CD8-positive, alpha-beta memory T cell (primary cell): ENCODE measurements at regions not wholly inside any gene's neighbourhood (a gene's known extent, or its start where the extent isn't known, plus 50 kb on each side); places are given as distances from the start of the nearest gene placed in this dataset.

Experiments used
- CTCF ChIA-PET: fragments of 350-600 bp; sonication (Branson Sonifier 250); formaldehyde crosslinking; loops from one replicate; lab custom pipeline; 2021; ENCODE audit warnings: antibody characterized with exemption; lab: Charles Lee
- POLR2A ChIA-PET: fragments of 350-600 bp; sonication (Branson Sonifier 250); formaldehyde crosslinking; loops from one replicate; lab custom pipeline; 2021; ENCODE audit warnings: antibody characterized with exemption; lab: Charles Lee
- DNase-seq, 5 donors: peaks; one replicate each; pipeline versions ENCODE4 v3.0.0 to v3.0.0-alpha.2; 2020 to 2022; ENCODE audit warnings: mixed read lengths in 1 of 5
- H3K27ac ChIP-seq: one replicate; pipeline ENCODE4 v1.7.0; 2013; ENCODE audit warnings: low read depth, mild to moderate bottlenecking, low read length, moderate library complexity
- H3K27me3 ChIP-seq: 2 replicates; pipeline ENCODE4 v1.7.0; 2013; ENCODE audit warnings: low read length, mild to moderate bottlenecking; ENCODE audit not compliant: insufficient read depth, poor library complexity, severe bottlenecking
- H3K36me3 ChIP-seq: 2 replicates; pipeline ENCODE4 v1.7.0; 2013; ENCODE audit warnings: mild to moderate bottlenecking, low read length, moderate library complexity; ENCODE audit not compliant: insufficient read depth
- H3K4me1 ChIP-seq: 2 replicates; pipeline ENCODE4 v1.7.0; 2013; ENCODE audit warnings: mild to moderate bottlenecking, low read length, moderate library complexity; ENCODE audit not compliant: insufficient read depth
- H3K4me3 ChIP-seq: 2 replicates; pipeline ENCODE4 v1.7.0; 2013; ENCODE audit warnings: mild to moderate bottlenecking, low read length
- H3K9me3 ChIP-seq: 2 replicates; pipeline ENCODE4 v1.7.0; 2013; ENCODE audit warnings: mild to moderate bottlenecking, low read length
- H3K27ac Mint-ChIP-seq, 8 donors: one replicate each; pipeline ENCODE4 v1.8.0; 2020 to 2021; ENCODE audit warnings: mixed read lengths in 8 of 8, mild to moderate bottlenecking in 6 of 8, inconsistent platforms in 3 of 8, moderate library complexity in 3 of 8
- H3K27me3 Mint-ChIP-seq, 2 donors: one replicate each; pipeline ENCODE4 v1.8.0; 2020 to 2021; ENCODE audit warnings: mixed read lengths in 2 of 2, mild to moderate bottlenecking in 1 of 2, moderate library complexity in 1 of 2
- H3K36me3 Mint-ChIP-seq, 3 donors: one replicate each; pipeline ENCODE4 v1.8.0; 2020 to 2021; ENCODE audit warnings: mixed read lengths in 3 of 3, inconsistent platforms in 1 of 3, mild to moderate bottlenecking in 1 of 3
- H3K4me1 Mint-ChIP-seq, 3 donors: one replicate each; pipeline ENCODE4 v1.8.0; 2020 to 2021; ENCODE audit warnings: mixed read lengths in 3 of 3, inconsistent platforms in 1 of 3, mild to moderate bottlenecking in 1 of 3
- H3K4me3 Mint-ChIP-seq, 7 donors: one replicate each; pipeline ENCODE4 v1.8.0; 2020 to 2021; ENCODE audit warnings: mixed read lengths in 7 of 7, mild to moderate bottlenecking in 6 of 7, moderate library complexity in 4 of 7, inconsistent platforms in 2 of 7
- H3K9me3 Mint-ChIP-seq, 5 donors: one replicate each; pipeline ENCODE4 v1.8.0; 2020 to 2022; ENCODE audit warnings: mixed read lengths in 5 of 5, mild to moderate bottlenecking in 3 of 5, moderate library complexity in 2 of 5, inconsistent platforms in 1 of 5

GRCh38 chr1:112808861-112809684, 93.9 kb upstream of the PPM1J start:
- Histone ChIP-seq H3K4me1 (no peaks in the 10 kb centered on the region), H3K36me3 (no peaks in the 10 kb centered on the region), H3K4me3 (no peak overlapping the region), H3K27ac (no peak overlapping the region), H3K9me3 (no peaks in the 10 kb centered on the region), H3K27me3 (peaks cover 4% of the 10 kb centered on the region)
- no peaks in the 10 kb centered on the region for H3K9me3 Mint-ChIP-seq
- ChIA-PET CTCF (interaction anchor here (0.6 to 1.8 kb wide), 5 partner anchors 10 to 271 kb away, joined by 3 to 5 read pairs (median 3); partner anchors contain the start of gene PPM1J), POLR2A (no interaction called here)
- DNase-seq: peak; percentile 10 to 64 (median 33)
- no peak overlapping the region for H3K4me3 Mint-ChIP-seq
- H3K4me1 Mint-ChIP-seq: no peaks in the 10 kb centered on the region
- H3K36me3 Mint-ChIP-seq: no peaks in the 10 kb centered on the region
- peaks cover 6 to 8% of the 10 kb centered on the region in 2 donors for H3K27me3 Mint-ChIP-seq
- H3K27ac Mint-ChIP-seq: no peak overlapping the region

GRCh38 chr1:112807999-112808398, 92.9 kb upstream of the PPM1J start:
- Histone ChIP-seq H3K4me3 (no peak overlapping the region), H3K4me1 (no peaks in the 10 kb centered on the region), H3K9me3 (no peaks in the 10 kb centered on the region), H3K36me3 (no peaks in the 10 kb centered on the region), H3K27ac (no peak overlapping the region), H3K27me3 (peaks cover 4% of the 10 kb centered on the region)
- no peak for DNase-seq
- ChIA-PET POLR2A (no interaction called here), CTCF (interaction anchor here (1.1 to 1.8 kb wide), 2 partner anchors 10 to 91 kb away, joined by 3 to 5 read pairs; no protein-coding TSS in a partner anchor)
- no peaks in the 10 kb centered on the region for H3K36me3 Mint-ChIP-seq
- peaks cover 5 to 8% of the 10 kb centered on the region in 2 donors for H3K27me3 Mint-ChIP-seq
- H3K4me1 Mint-ChIP-seq: no peaks in the 10 kb centered on the region
- H3K27ac Mint-ChIP-seq: no peak overlapping the region
- H3K9me3 Mint-ChIP-seq: no peaks in the 10 kb centered on the region
- no peak overlapping the region for H3K4me3 Mint-ChIP-seq

- no peak overlapping the region for H3K27ac Mint-ChIP-seq
- H3K9me3 Mint-ChIP-seq: no peaks in the 10 kb centered on the region
- Histone ChIP-seq H3K4me3 (no peak overlapping the region), H3K4me1 (no peaks in the 10 kb centered on the region), H3K36me3 (no peaks in the 10 kb centered on the region), H3K9me3 (no peaks in the 10 kb centered on the region), H3K27ac (no peak overlapping the region), H3K27me3 (peaks cover 4% of the 10 kb centered on the region)
- CTCF ChIA-PET: no interaction called here
- H3K4me3 Mint-ChIP-seq: no peak overlapping the region
- no peaks in the 10 kb centered on the region for H3K4me1 Mint-ChIP-seq
- H3K36me3 Mint-ChIP-seq: no peaks in the 10 kb centered on the region
- POLR2A ChIA-PET: no interaction called here
- peaks cover 4 to 6% of the 10 kb centered on the region in 2 donors for H3K27me3 Mint-ChIP-seq
- no peak for DNase-seq
These were observed 92.0 kb upstream of the PPM1J start for GRCh38 chr1:112807117-112807516.

GRCh38 chr1:112806090-112806642, 91.0 kb upstream of the PPM1J start:
- peaks cover 4 to 5% of the 10 kb centered on the region in 2 donors for H3K27me3 Mint-ChIP-seq
- ChIA-PET CTCF (no interaction called here), POLR2A (no interaction called here)
- H3K4me1 Mint-ChIP-seq: no peaks in the 10 kb centered on the region
- peaks cover 4% of the 10 kb centered on the region for H3K27me3 ChIP-seq
- H3K9me3 Mint-ChIP-seq: no peaks in the 10 kb centered on the region
- no peak overlapping the region for H3K4me3 ChIP-seq
- no peaks in the 10 kb centered on the region for H3K36me3 Mint-ChIP-seq
- no peak overlapping the region for H3K27ac ChIP-seq
- DNase-seq: no peak
- no peaks in the 10 kb centered on the region for H3K36me3 ChIP-seq
- H3K4me3 Mint-ChIP-seq: peak overlapping the region in 1 of 7 donors; percentile 3
- no peaks in the 10 kb centered on the region for H3K9me3 ChIP-seq
- no peaks in the 10 kb centered on the region for H3K4me1 ChIP-seq
- no peak overlapping the region for H3K27ac Mint-ChIP-seq

GRCh38 chr1:112805155-112805853, 90.2 kb upstream of the PPM1J start:
- Mint-ChIP-seq H3K9me3 (no peaks in the 10 kb centered on the region), H3K4me1 (no peaks in the 10 kb centered on the region), H3K27me3 (peaks cover 4 to 5% of the 10 kb centered on the region in 2 donors), H3K27ac (no peak overlapping the region), H3K4me3 (no peak overlapping the region), H3K36me3 (no peaks in the 10 kb centered on the region)
- CTCF ChIA-PET: interaction anchor here (2.0 to 2.3 kb wide), 2 partner anchors 86 to 90 kb away, joined by 11 to 16 read pairs; partner anchors contain the start of gene PPM1J
- no peaks in the 10 kb centered on the region for H3K36me3 ChIP-seq
- POLR2A ChIA-PET: no interaction called here
- no peaks in the 10 kb centered on the region for H3K4me1 ChIP-seq
- no peak for DNase-seq
- no peaks in the 10 kb centered on the region for H3K9me3 ChIP-seq
- no peak overlapping the region for H3K4me3 ChIP-seq
- H3K27me3 ChIP-seq: peaks cover 4% of the 10 kb centered on the region
- H3K27ac ChIP-seq: no peak overlapping the region

- Mint-ChIP-seq H3K4me1 (no peaks in the 10 kb centered on the region), H3K9me3 (no peaks in the 10 kb centered on the region), H3K36me3 (no peaks in the 10 kb centered on the region), H3K4me3 (no peak overlapping the region), H3K27me3 (peaks cover 4 to 5% of the 10 kb centered on the region in 2 donors), H3K27ac (no peak overlapping the region)
- Histone ChIP-seq H3K4me3 (no peak overlapping the region), H3K36me3 (no peaks in the 10 kb centered on the region), H3K27ac (no peak overlapping the region), H3K4me1 (no peaks in the 10 kb centered on the region), H3K9me3 (no peaks in the 10 kb centered on the region), H3K27me3 (peaks cover 4% of the 10 kb centered on the region)
- DNase-seq: peak; percentile 3 to 51 (median 19)
- ChIA-PET POLR2A (no interaction called here), CTCF (interaction anchor here (2.0 to 2.3 kb wide), 2 partner anchors 85 to 88 kb away, joined by 11 to 16 read pairs; partner anchors contain the start of gene PPM1J)
These were observed 89.0 kb upstream of the PPM1J start for GRCh38 chr1:112803906-112804762.

- ChIA-PET CTCF (interaction anchor here (1.2 kb wide), 1 partner anchor 81 kb away, joined by 4 read pairs; no protein-coding TSS in a partner anchor), POLR2A (no interaction called here)
- Histone ChIP-seq H3K27me3 (peaks cover 3% of the 10 kb centered on the region), H3K27ac (no peak overlapping the region), H3K9me3 (no peaks in the 10 kb centered on the region), H3K36me3 (no peaks in the 10 kb centered on the region), H3K4me1 (no peaks in the 10 kb centered on the region), H3K4me3 (no peak overlapping the region)
- Mint-ChIP-seq H3K9me3 (no peaks in the 10 kb centered on the region), H3K27me3 (peaks cover 0 to 6% of the 10 kb centered on the region in 2 donors), H3K27ac (no peak overlapping the region), H3K36me3 (no peaks in the 10 kb centered on the region), H3K4me1 (no peaks in the 10 kb centered on the region), H3K4me3 (no peak overlapping the region)
- no peak for DNase-seq
These were observed 85.2 kb upstream of the PPM1J start for GRCh38 chr1:112800289-112800688.
